ENCODE measurements at regions not wholly inside any gene's neighbourhood (a gene's known extent, or its start where the extent isn't known, plus 50 kb on each side); places are given as distances from the start of the nearest gene placed in this dataset.

DNA sequence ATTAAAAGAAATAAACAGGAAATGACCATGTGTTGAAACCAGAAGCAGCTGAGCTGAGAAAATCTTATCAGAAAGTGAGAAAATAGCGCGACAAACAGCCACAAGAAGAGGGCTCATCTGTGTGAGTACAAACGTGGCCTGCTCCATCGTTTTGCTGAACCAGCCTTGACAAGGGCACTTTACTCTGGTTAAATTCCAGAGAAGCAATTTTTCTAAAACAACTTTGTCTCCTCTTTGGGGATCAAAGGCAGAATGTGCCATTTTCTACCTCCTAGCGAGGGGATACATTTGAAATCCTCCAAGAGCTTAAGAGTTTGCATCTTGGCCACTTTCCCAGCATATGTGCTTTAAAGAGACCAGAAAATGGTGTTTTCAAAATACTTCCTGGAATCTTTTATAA, 51.3 kb upstream of the VIPR2 start:
- TF ChIP-seq, protein P1, sequence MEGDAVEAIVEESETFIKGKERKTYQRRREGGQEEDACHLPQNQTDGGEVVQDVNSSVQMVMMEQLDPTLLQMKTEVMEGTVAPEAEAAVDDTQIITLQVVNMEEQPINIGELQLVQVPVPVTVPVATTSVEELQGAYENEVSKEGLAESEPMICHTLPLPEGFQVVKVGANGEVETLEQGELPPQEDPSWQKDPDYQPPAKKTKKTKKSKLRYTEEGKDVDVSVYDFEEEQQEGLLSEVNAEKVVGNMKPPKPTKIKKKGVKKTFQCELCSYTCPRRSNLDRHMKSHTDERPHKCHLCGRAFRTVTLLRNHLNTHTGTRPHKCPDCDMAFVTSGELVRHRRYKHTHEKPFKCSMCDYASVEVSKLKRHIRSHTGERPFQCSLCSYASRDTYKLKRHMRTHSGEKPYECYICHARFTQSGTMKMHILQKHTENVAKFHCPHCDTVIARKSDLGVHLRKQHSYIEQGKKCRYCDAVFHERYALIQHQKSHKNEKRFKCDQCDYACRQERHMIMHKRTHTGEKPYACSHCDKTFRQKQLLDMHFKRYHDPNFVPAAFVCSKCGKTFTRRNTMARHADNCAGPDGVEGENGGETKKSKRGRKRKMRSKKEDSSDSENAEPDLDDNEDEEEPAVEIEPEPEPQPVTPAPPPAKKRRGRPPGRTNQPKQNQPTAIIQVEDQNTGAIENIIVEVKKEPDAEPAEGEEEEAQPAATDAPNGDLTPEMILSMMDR (IDR thresholded peaks at IDR 0.05; ENCODE audit: low read depth, low read length): no peak
- Histone ChIP-seq H3K27ac (no peak overlapping the region), H3K36me3 (no peaks in the 10 kb centered on the region), H3K4me3 (ENCODE audit: low read depth, low read length) (no peak overlapping the region), H3K27me3 (ENCODE audit: insufficient read depth, low read depth, severe bottlenecking) (no peaks in the 10 kb centered on the region), H3K9me3 (ENCODE audit: severe bottlenecking) (no peaks in the 10 kb centered on the region)
- no peak for DNase-seq

All from WERI-Rb-1 (cell line).